H9 (cell line): ENCODE measurements at regions not wholly inside any gene's neighbourhood (a gene's known extent, or its start where the extent isn't known, plus 50 kb on each side); places are given as distances from the start of the nearest gene placed in this dataset.

Source experiments
- DNase-seq: peaks from one replicate; pipeline ENCODE4 v3.0.0-alpha.2; 2017
- H2AFZ ChIP-seq: one replicate; pipeline ENCODE4 v1.6.1; 2013; ENCODE audit warnings: mild to moderate bottlenecking, low read length, control low read depth, moderate library complexity
- H2AK5ac ChIP-seq: 2 replicates; pipeline ENCODE4 v1.6.1; 2013; ENCODE audit warnings: low read length, control low read depth, mixed read lengths; ENCODE audit not compliant: insufficient read length
- H2BK120ac ChIP-seq: one replicate; pipeline ENCODE4 v1.6.1; 2013; ENCODE audit warnings: low read depth, mild to moderate bottlenecking, low read length, control low read depth, inconsistent platforms; ENCODE audit not compliant: poor library complexity, severe bottlenecking
- H2BK12ac ChIP-seq: 2 replicates; pipeline ENCODE4 v1.6.1; 2013; ENCODE audit warnings: low read length, control low read depth, mixed read lengths, low read depth; ENCODE audit not compliant: insufficient read length
- H2BK15ac ChIP-seq: 2 replicates; pipeline ENCODE4 v1.6.1; 2013; ENCODE audit warnings: low read depth, low read length, control low read depth
- H2BK20ac ChIP-seq: one replicate; pipeline ENCODE4 v1.6.1; 2013; ENCODE audit warnings: low read depth, mild to moderate bottlenecking, low read length, control low read depth, inconsistent platforms; ENCODE audit not compliant: poor library complexity, severe bottlenecking
- H2BK5ac ChIP-seq: 2 replicates; pipeline ENCODE4 v1.6.1; 2013; ENCODE audit warnings: low read length, control low read depth, mixed read lengths; ENCODE audit not compliant: insufficient read length
- H3K14ac ChIP-seq: 2 replicates; pipeline ENCODE4 v1.6.1; 2013; ENCODE audit warnings: low read length, control low read depth; ENCODE audit not compliant: insufficient read depth
- H3K18ac ChIP-seq: 2 replicates; pipeline ENCODE4 v1.6.1; 2013; ENCODE audit warnings: low read depth, mild to moderate bottlenecking, mixed read lengths, low read length, control low read depth; ENCODE audit not compliant: insufficient read length
- H3K23ac ChIP-seq: 2 replicates; pipeline ENCODE4 v1.6.1; 2013; ENCODE audit warnings: low read length, control low read depth, mixed read lengths, low read depth; ENCODE audit not compliant: insufficient read length
- H3K23me2 ChIP-seq: 2 replicates; pipeline ENCODE4 v1.6.1; 2013; ENCODE audit warnings: low read depth, mild to moderate bottlenecking, mixed read lengths, low read length, control low read depth; ENCODE audit not compliant: insufficient read length, poor library complexity, severe bottlenecking
- H3K27ac ChIP-seq: 2 replicates; pipeline ENCODE4 v1.5.1; 2013; ENCODE audit warnings: low read length, control low read depth, mixed read lengths, low read depth; ENCODE audit not compliant: insufficient read length
- H3K27me3 ChIP-seq: 2 replicates; pipeline ENCODE4 v1.6.1; 2013; ENCODE audit warnings: low read length, control low read depth, inconsistent platforms; ENCODE audit not compliant: insufficient read depth
- H3K4ac ChIP-seq: 2 replicates; pipeline ENCODE4 v1.6.1; 2013; ENCODE audit warnings: low read depth, mild to moderate bottlenecking, control low read depth, inconsistent platforms, low read length, moderate library complexity
- H3K4me1 ChIP-seq: 2 replicates; pipeline ENCODE4 v1.6.1; 2013; ENCODE audit warnings: low read length, control low read depth, inconsistent platforms; ENCODE audit not compliant: insufficient read depth
- H3K4me2 ChIP-seq: 2 replicates; pipeline ENCODE4 v1.6.1; 2013; ENCODE audit warnings: low read length, control low read depth, mixed read lengths; ENCODE audit not compliant: insufficient read length, insufficient read depth
- H3K56ac ChIP-seq: 2 replicates; pipeline ENCODE4 v1.6.1; 2013; ENCODE audit warnings: low read depth, mild to moderate bottlenecking, mixed read lengths, low read length, control low read depth; ENCODE audit not compliant: insufficient read length
- H3K79me1 ChIP-seq: 2 replicates; pipeline ENCODE4 v1.6.1; 2013; ENCODE audit warnings: low read depth, mild to moderate bottlenecking, moderate library complexity, low read length, control low read depth, inconsistent platforms; ENCODE audit not compliant: insufficient read depth, poor library complexity, severe bottlenecking
- H3K79me2 ChIP-seq: 2 replicates; pipeline ENCODE4 v1.6.1; 2013; ENCODE audit warnings: low read length, control low read depth, inconsistent platforms; ENCODE audit not compliant: insufficient read depth
- H3K9ac ChIP-seq: 2 replicates; pipeline ENCODE4 v1.6.1; 2013; ENCODE audit warnings: low read length, control low read depth, mixed read lengths; ENCODE audit not compliant: insufficient read length; ENCODE audit errors: extremely low read depth
- H3K9me3 ChIP-seq: one replicate; pipeline ENCODE4 v1.6.1; 2013; ENCODE audit warnings: low read depth, low read length, inconsistent platforms; ENCODE audit not compliant: control insufficient read depth
- H3T11ph ChIP-seq: one replicate; pipeline ENCODE4 v1.6.1; 2013; ENCODE audit warnings: mild to moderate bottlenecking, low read length, control low read depth, inconsistent platforms
- H4K20me1 ChIP-seq: one replicate; pipeline ENCODE4 v1.6.1; 2013; ENCODE audit not compliant: control insufficient read depth, insufficient read length, insufficient read depth
- H4K5ac ChIP-seq: 2 replicates; pipeline ENCODE4 v1.6.1; 2013; ENCODE audit warnings: low read depth, mild to moderate bottlenecking, mixed read lengths, low read length, control low read depth; ENCODE audit not compliant: insufficient read length
- H4K8ac ChIP-seq: replicated peaks from 2 replicates; pipeline ENCODE4 v1.6.1; 2013; ENCODE audit warnings: low read length, control low read depth, mixed read lengths, low read depth; ENCODE audit not compliant: insufficient read length
- H4K91ac ChIP-seq: 2 replicates; pipeline ENCODE4 v1.6.1; 2013; ENCODE audit warnings: low read depth, mild to moderate bottlenecking, moderate library complexity, mixed read lengths, low read length, control low read depth; ENCODE audit not compliant: insufficient read length
- H3K27ac Mint-ChIP-seq, 3 experiments: 2 replicates in 2 of 3; 3 replicates in 1 of 3; pipeline ENCODE4 v1.8.0; 2020 to 2021; ENCODE audit warnings: mixed read lengths in 3 of 3, mild to moderate bottlenecking in 1 of 3, moderate library complexity in 1 of 3
- H3K27me3 Mint-ChIP-seq: 2 replicates; pipeline ENCODE4 v1.8.0; 2021; ENCODE audit warnings: low read depth, mild to moderate bottlenecking, moderate library complexity, mixed read lengths
- H3K36me3 Mint-ChIP-seq, 3 experiments: 2 replicates in 2 of 3; 3 replicates in 1 of 3; pipeline ENCODE4 v1.8.0; 2020 to 2021; ENCODE audit warnings: low read depth in 3 of 3, mixed read lengths in 3 of 3; ENCODE audit not compliant: insufficient read depth in 1 of 3
- H3K4me1 Mint-ChIP-seq, 2 experiments: 2 replicates each; pipeline ENCODE4 v1.8.0; 2020; ENCODE audit warnings: mixed read lengths in 2 of 2
- H3K4me3 Mint-ChIP-seq, 2 experiments: 2 replicates in 1 of 2; 3 replicates in 1 of 2; pipeline ENCODE4 v1.8.0; 2020 to 2021; ENCODE audit warnings: mild to moderate bottlenecking in 2 of 2, mixed read lengths in 2 of 2, moderate library complexity in 1 of 2
- H3K9me3 Mint-ChIP-seq, 2 experiments: 2 replicates in 1 of 2; 3 replicates in 1 of 2; pipeline ENCODE4 v1.8.0; 2020; ENCODE audit warnings: mild to moderate bottlenecking in 2 of 2, mixed read lengths in 2 of 2, moderate library complexity in 1 of 2
- CTCF ChIP-seq: fragments of 200-600 bp; sonication (generic); conservative IDR thresholded peaks from 3 replicates; pipeline ENCODE4 v1.8.0; 2021; ENCODE audit warnings: antibody characterized with exemption, mild to moderate bottlenecking
- WGBS: extraction: QIAGEN DNeasy Blood & Tissue Kit; methylation state at CpG from one replicate; pipeline ENCODE4 v1.1.7; 2013; ENCODE audit warnings: missing lambda C conversion rate, low lambda C conversion rate, mixed read lengths; ENCODE audit not compliant: insufficient read length; ENCODE audit errors: extremely low coverage; 5-methylcytosine and 5-hydroxymethylcytosine counted together

DNA sequence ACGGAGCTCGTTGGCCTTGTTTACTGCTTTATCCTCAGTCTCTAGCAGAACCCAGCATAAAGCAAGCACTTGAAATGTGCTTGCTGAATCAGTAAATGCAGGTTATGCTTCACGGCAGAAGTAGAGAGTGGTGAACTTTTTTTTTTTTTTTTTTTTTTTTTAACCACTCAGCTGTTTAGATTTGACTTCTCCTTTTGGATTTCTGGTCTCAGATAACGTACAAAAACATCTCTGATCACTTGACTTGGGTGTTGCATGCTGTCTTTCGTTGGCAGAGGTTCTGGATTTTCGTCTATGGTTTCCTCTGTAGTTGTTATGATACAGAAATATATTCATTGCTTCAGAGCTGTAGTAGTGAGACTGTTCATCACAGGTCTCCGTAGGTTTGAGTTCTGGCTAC, 242.5 kb upstream of the HABP2 start:
- no peak overlapping the region for H4K8ac ChIP-seq
- Mint-ChIP-seq H3K4me1 (peaks cover 19 to 41% of the 10 kb centered on the region in 2 experiments), H3K36me3 (no peaks in the 10 kb centered on the region), H3K27me3 (no peaks in the 10 kb centered on the region; the same call in 1 of the 2 replicates), H3K4me3 (no peak overlapping the region), H3K9me3 (no peaks in the 10 kb centered on the region), H3K27ac (peak overlapping the region in 1 of 3 experiments; percentile 88; a peak in 3 of 7 replicates)
- no peak for DNase-seq
- H3K79me1 ChIP-seq, result no peaks in the 10 kb centered on the region
- no peaks in the 10 kb centered on the region for H3K4me1 ChIP-seq
- no peak overlapping the region for H2AK5ac ChIP-seq
- no peak overlapping the region for H3K4ac ChIP-seq
- no peaks in the 10 kb centered on the region for H3K79me2 ChIP-seq
- no CpG with 5 or more reads among the region's 7 CpGs for WGBS
- no peak overlapping the region for H2BK15ac ChIP-seq
- H3T11ph ChIP-seq, result no peak overlapping the region
- no peak overlapping the region for H3K9ac ChIP-seq
- no peaks in the 10 kb centered on the region for H4K20me1 ChIP-seq
- H3K56ac ChIP-seq, result no peak overlapping the region
- no peak overlapping the region for H2BK12ac ChIP-seq
- H3K18ac ChIP-seq, result no peak overlapping the region
- H3K23me2 ChIP-seq, result no peaks in the 10 kb centered on the region
- H3K4me2 ChIP-seq, result no peak overlapping the region
- no peak overlapping the region for H3K14ac ChIP-seq
- H3K23ac ChIP-seq, result no peak overlapping the region
- H2BK5ac ChIP-seq, result no peak overlapping the region
- no peaks in the 10 kb centered on the region for H3K9me3 ChIP-seq
- no peak overlapping the region for H2BK120ac ChIP-seq
- no peak overlapping the region for H4K5ac ChIP-seq
- TF ChIP-seq CTCF, result no peak
- no peak overlapping the region for H2BK20ac ChIP-seq
- no peaks in the 10 kb centered on the region for H3K27me3 ChIP-seq
- H2AFZ ChIP-seq, result no peak overlapping the region
- no peak overlapping the region for H4K91ac ChIP-seq
- no peak overlapping the region for H3K27ac ChIP-seq
